WTC11 (cell line): ENCODE measurements at regions not wholly inside any gene's neighbourhood (a gene's known extent, or its start where the extent isn't known, plus 50 kb on each side); places are given as distances from the start of the nearest gene placed in this dataset.

ENCODE experiments used
- ELF4 ChIP-seq: sonication (generic); formaldehyde crosslinking; IDR thresholded peaks from 2 replicates; pipeline ENCODE4 v1.8.1; 2022; ENCODE audit warnings: low read depth, mild to moderate bottlenecking, moderate library complexity, missing genetic modification reagents
- ESRRA ChIP-seq: sonication (generic); formaldehyde crosslinking; IDR thresholded peaks from 2 replicates; pipeline ENCODE4 v1.8.1; 2022; ENCODE audit warnings: mild to moderate bottlenecking, missing genetic modification reagents, borderline replicate concordance
- ETV6 ChIP-seq: sonication (generic); formaldehyde crosslinking; IDR thresholded peaks from 2 replicates; pipeline ENCODE4 v1.8.1; 2022; ENCODE audit warnings: mild to moderate bottlenecking, missing genetic modification reagents
- GTF2I ChIP-seq: fragments of 250-450 bp; sonication (Bioruptor Pico); conservative IDR thresholded peaks from 2 replicates; pipeline ENCODE4 v1.4.0; 2021; ENCODE audit warnings: mild to moderate bottlenecking
- MYBL2 ChIP-seq: sonication (generic); formaldehyde crosslinking; IDR thresholded peaks from 2 replicates; pipeline ENCODE4 v1.8.1; 2023; ENCODE audit warnings: mild to moderate bottlenecking, moderate library complexity, missing genetic modification reagents
- NFE2L1 ChIP-seq: sonication (generic); formaldehyde crosslinking; IDR thresholded peaks from 2 replicates; pipeline ENCODE4 v1.8.1; 2023; ENCODE audit warnings: missing genetic modification reagents
- SP1 ChIP-seq: sonication (generic); formaldehyde crosslinking; conservative IDR thresholded peaks from 2 replicates; pipeline ENCODE4 v1.8.1; 2022; ENCODE audit warnings: missing genetic modification reagents
- TEAD1 ChIP-seq: sonication (generic); formaldehyde crosslinking; IDR thresholded peaks from 2 replicates; pipeline ENCODE4 v1.8.0; 2022; ENCODE audit warnings: mild to moderate bottlenecking, missing genetic modification reagents
- TF ChIP-seq, protein P1 (sequence below): fragments of 200-600 bp; IDR thresholded peaks from 2 replicates; pipeline ENCODE4 v1.8.0; 2022; ENCODE audit warnings: antibody characterized with exemption
- TF ChIP-seq, protein P2 (sequence below): sonication (generic); formaldehyde crosslinking; IDR thresholded peaks from 2 replicates; pipeline ENCODE4 v1.8.1; 2022; ENCODE audit warnings: mild to moderate bottlenecking, moderate library complexity, missing genetic modification reagents

- no peak for TF ChIP-seq ELF4 (CRISPR knock-in tag)
- TF ChIP-seq, protein P1, sequence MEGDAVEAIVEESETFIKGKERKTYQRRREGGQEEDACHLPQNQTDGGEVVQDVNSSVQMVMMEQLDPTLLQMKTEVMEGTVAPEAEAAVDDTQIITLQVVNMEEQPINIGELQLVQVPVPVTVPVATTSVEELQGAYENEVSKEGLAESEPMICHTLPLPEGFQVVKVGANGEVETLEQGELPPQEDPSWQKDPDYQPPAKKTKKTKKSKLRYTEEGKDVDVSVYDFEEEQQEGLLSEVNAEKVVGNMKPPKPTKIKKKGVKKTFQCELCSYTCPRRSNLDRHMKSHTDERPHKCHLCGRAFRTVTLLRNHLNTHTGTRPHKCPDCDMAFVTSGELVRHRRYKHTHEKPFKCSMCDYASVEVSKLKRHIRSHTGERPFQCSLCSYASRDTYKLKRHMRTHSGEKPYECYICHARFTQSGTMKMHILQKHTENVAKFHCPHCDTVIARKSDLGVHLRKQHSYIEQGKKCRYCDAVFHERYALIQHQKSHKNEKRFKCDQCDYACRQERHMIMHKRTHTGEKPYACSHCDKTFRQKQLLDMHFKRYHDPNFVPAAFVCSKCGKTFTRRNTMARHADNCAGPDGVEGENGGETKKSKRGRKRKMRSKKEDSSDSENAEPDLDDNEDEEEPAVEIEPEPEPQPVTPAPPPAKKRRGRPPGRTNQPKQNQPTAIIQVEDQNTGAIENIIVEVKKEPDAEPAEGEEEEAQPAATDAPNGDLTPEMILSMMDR = no peak
- TF ChIP-seq GTF2I (CRISPR knock-in tag) = no peak
- no peak for TF ChIP-seq NFE2L1 (CRISPR knock-in tag)
- no peak for TF ChIP-seq SP1 (CRISPR knock-in tag)
- TF ChIP-seq, protein P2, sequence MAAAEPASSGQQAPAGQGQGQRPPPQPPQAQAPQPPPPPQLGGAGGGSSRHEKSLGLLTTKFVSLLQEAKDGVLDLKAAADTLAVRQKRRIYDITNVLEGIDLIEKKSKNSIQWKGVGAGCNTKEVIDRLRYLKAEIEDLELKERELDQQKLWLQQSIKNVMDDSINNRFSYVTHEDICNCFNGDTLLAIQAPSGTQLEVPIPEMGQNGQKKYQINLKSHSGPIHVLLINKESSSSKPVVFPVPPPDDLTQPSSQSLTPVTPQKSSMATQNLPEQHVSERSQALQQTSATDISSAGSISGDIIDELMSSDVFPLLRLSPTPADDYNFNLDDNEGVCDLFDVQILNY = no peak
- TF ChIP-seq MYBL2 = no peak
- TF ChIP-seq TEAD1 (CRISPR knock-in tag) = no peak
- TF ChIP-seq ESRRA (CRISPR knock-in tag) = no peak
- TF ChIP-seq ETV6 = no peak
Measured at GRCh38 chr14:65174783-65175182, 72.5 kb upstream of the MAX start.
